HCT116 (cell line): ENCODE measurements at regions not wholly inside any gene's neighbourhood (a gene's known extent, or its start where the extent isn't known, plus 50 kb on each side); places are given as distances from the start of the nearest gene placed in this dataset.

Source experiments
- ATAC-seq: fragments of 200-7000 bp; cut with Tn5 transposase; 2 replicates; pipeline ENCODE4 v1.9.1; 2020; ENCODE audit warnings: mild to moderate bottlenecking, moderate library complexity
- BruUV-seq: library from RNA; stranded (reverse); fragments of 400-500 nt; replicated peaks from 2 replicates; lab custom pipeline; 2021; lab: Mats Ljungman, UMichigan
- CTCF ChIA-PET: fragments of 300-600 bp; sonication (Branson Sonifier 250); formaldehyde crosslinking; loops from one replicate; lab custom pipeline; 2021; ENCODE audit warnings: antibody characterized with exemption; lab: Charles Lee
- POLR2A ChIA-PET: fragments of 300-600, 350-600 bp; sonication (Branson Sonifier 250); formaldehyde crosslinking; loops from one replicate; lab custom pipeline; 2021; ENCODE audit warnings: antibody characterized with exemption; lab: Charles Lee
- RAD21 ChIA-PET, 2 experiments: fragments of 300-600 bp; sonication (Branson Sonifier 250); formaldehyde crosslinking; loops; one replicate each; lab custom pipeline; 2023; ENCODE audit warnings: low total read pairs in 2 of 2; ENCODE audit not compliant: uncharacterized antibody in 2 of 2, unreplicated experiment in 2 of 2, low non-redundant PET in 1 of 2; lab: Charles Lee
- DNase-seq: peaks from one replicate; pipeline ENCODE4 v3.0.0-alpha.2; 2010; ENCODE audit warnings: low read depth, low spot score
- H2AFZ ChIP-seq: fragments of 200-600 bp; shearing (Covaris generic), sonication (generic); 2 replicates; pipeline ENCODE4 v1.6.1; 2017; ENCODE audit warnings: low read depth, mixed run types, mixed read lengths, antibody characterized with exemption, low read length; ENCODE audit not compliant: poor library complexity, severe bottlenecking
- H3K27ac ChIP-seq: 2 replicates; pipeline ENCODE4 v1.5.1; 2012; ENCODE audit warnings: low read depth, low read length
- H3K27me3 ChIP-seq: fragments of 200-600 bp; sonication (generic); 2 replicates; pipeline ENCODE4 v1.6.1; 2016; ENCODE audit warnings: mixed run types, low read length, mixed read lengths; ENCODE audit not compliant: insufficient read depth
- H3K36me3 ChIP-seq, 2 experiments: fragments of 200-500 bp in 1 of 2; fragments of 200-600 bp in 1 of 2; sonication (Bioruptor generic) in 1 of 2; sonication (generic) in 1 of 2; 2 replicates each; pipeline versions ENCODE4 v1.5.1 to v1.6.1; 2014 to 2016; ENCODE audit warnings: low read length in 2 of 2, inconsistent platforms in 1 of 2, mixed read lengths in 1 of 2, mixed run types in 1 of 2; ENCODE audit not compliant: insufficient read depth in 2 of 2, control insufficient read depth in 1 of 2
- H3K4me1 ChIP-seq, 2 experiments: fragments of 200-600 bp in 1 of 2; sonication (generic) in 1 of 2; 2 replicates each; pipeline versions ENCODE4 v1.5.1 to v1.6.1; 2012 to 2017; ENCODE audit warnings: low read length in 2 of 2, inconsistent platforms in 1 of 2, mild to moderate bottlenecking in 1 of 2, mixed read lengths in 1 of 2, mixed run types in 1 of 2, moderate library complexity in 1 of 2; ENCODE audit not compliant: insufficient read depth in 2 of 2, control insufficient read depth in 1 of 2
- H3K4me2 ChIP-seq: fragments of 200-600 bp; sonication (generic); 2 replicates; pipeline ENCODE4 v1.6.1; 2017; ENCODE audit warnings: mixed run types, low read length, mixed read lengths
- H3K4me3 ChIP-seq, 2 experiments: fragments of 200-600 bp in 1 of 2; sonication (generic) in 1 of 2; replicated peaks in 1 of 2; 2 replicates each; pipeline ENCODE4 v1.5.1; 2011 to 2016; ENCODE audit warnings: low read length in 2 of 2, control low read depth in 1 of 2, low read depth in 1 of 2, mild to moderate bottlenecking in 1 of 2, mixed read lengths in 1 of 2, mixed run types in 1 of 2
- H3K79me2 ChIP-seq: fragments of 200-600 bp; sonication (generic); 2 replicates; pipeline ENCODE4 v1.6.1; 2017; ENCODE audit warnings: mild to moderate bottlenecking, mixed run types, low read length, moderate library complexity, mixed read lengths; ENCODE audit not compliant: insufficient read depth
- H3K9ac ChIP-seq: fragments of 200-600 bp; sonication (generic); 2 replicates; pipeline ENCODE4 v1.6.1; 2016; ENCODE audit warnings: low read length, mixed read lengths
- H3K9me2 ChIP-seq: fragments of 200-600 bp; sonication (generic), shearing (Covaris generic); 2 replicates; pipeline ENCODE4 v1.6.1; 2017; ENCODE audit warnings: mixed run types, mild to moderate bottlenecking, moderate library complexity; ENCODE audit not compliant: insufficient read depth
- H3K9me3 ChIP-seq, 2 experiments: fragments of 200-500 bp in 1 of 2; fragments of 200-600 bp in 1 of 2; sonication (Bioruptor generic) in 1 of 2; sonication (generic) in 1 of 2; 2 replicates each; pipeline ENCODE4 v1.6.1; 2014 to 2017; ENCODE audit warnings: low read length in 2 of 2, mixed read lengths in 2 of 2, inconsistent platforms in 1 of 2, low read depth in 1 of 2, mild to moderate bottlenecking in 1 of 2, mixed run types in 1 of 2, moderate library complexity in 1 of 2; ENCODE audit not compliant: control insufficient read depth in 1 of 2, insufficient read depth in 1 of 2
- H4K20me1 ChIP-seq: fragments of 200-600 bp; sonication (generic), shearing (Covaris generic); 2 replicates; pipeline ENCODE4 v1.6.1; 2017; ENCODE audit warnings: mixed run types, mild to moderate bottlenecking, moderate library complexity; ENCODE audit not compliant: insufficient read depth
- CEBPB ChIP-seq: IDR thresholded peaks from 2 replicates; pipeline ENCODE4 v1.6.1; 2012; ENCODE audit warnings: low read depth
- EGR1 ChIP-seq: IDR thresholded peaks from 2 replicates; pipeline ENCODE4 v1.6.1; 2012; ENCODE audit warnings: low read depth
- ELF1 ChIP-seq: IDR thresholded peaks from 2 replicates; pipeline ENCODE4 v1.6.1; 2012; ENCODE audit warnings: low read depth, borderline replicate concordance
- EZH2 ChIP-seq: fragments of 200-600 bp; sonication (generic); IDR thresholded peaks from 2 replicates; pipeline ENCODE4 v1.6.1; 2017; ENCODE audit warnings: antibody characterized with exemption, mixed run types
- SIN3A ChIP-seq: IDR thresholded peaks from 2 replicates; pipeline ENCODE4 v1.6.1; 2012; ENCODE audit warnings: low read depth
- SP1 ChIP-seq: IDR thresholded peaks from 2 replicates; pipeline ENCODE4 v1.6.1; 2012; ENCODE audit warnings: low read depth
- TCF7L2 ChIP-seq: IDR thresholded peaks from 2 replicates; pipeline ENCODE4 v1.7.0; 2011; ENCODE audit warnings: borderline replicate concordance, inconsistent platforms; ENCODE audit not compliant: insufficient read depth, insufficient read length; ENCODE audit errors: extremely low read depth
- YY1 ChIP-seq: IDR thresholded peaks from 2 replicates; pipeline ENCODE4 v1.6.1; 2011; ENCODE audit warnings: low read length, low read depth, moderate library complexity, mild to moderate bottlenecking; ENCODE audit not compliant: insufficient replicate concordance; ENCODE audit errors: extremely low read depth
- ZFX ChIP-seq: fragments of 450-650 bp; IDR thresholded peaks from 2 replicates; pipeline ENCODE4 v1.6.1; 2017
- intact Hi-C: fragments of 100-400 bp; cut with micrococcal nuclease; formaldehyde crosslinking; loops from 2 replicates; pipeline ENCODE4 v1.10.0; 2022
- TF ChIP-seq, protein P1 (sequence below): IDR thresholded peaks from 2 replicates; pipeline ENCODE4 v1.6.1; 2012
- TF ChIP-seq, protein P2 (sequence below), 3 experiments: fragments of 200-600 bp in 1 of 3; sonication (generic) in 1 of 3; IDR thresholded peaks in 2 of 3; conservative IDR thresholded peaks in 1 of 3; 2 replicates each; pipeline ENCODE4 v1.5.1; 2012 to 2017; ENCODE audit warnings: low read depth in 2 of 3, low read length in 2 of 3, antibody characterized with exemption in 1 of 3, borderline replicate concordance in 1 of 3, control low read depth in 1 of 3, mild to moderate bottlenecking in 1 of 3, mixed read lengths in 1 of 3, mixed run types in 1 of 3, moderate library complexity in 1 of 3; ENCODE audit not compliant: insufficient read depth in 1 of 3

DNA sequence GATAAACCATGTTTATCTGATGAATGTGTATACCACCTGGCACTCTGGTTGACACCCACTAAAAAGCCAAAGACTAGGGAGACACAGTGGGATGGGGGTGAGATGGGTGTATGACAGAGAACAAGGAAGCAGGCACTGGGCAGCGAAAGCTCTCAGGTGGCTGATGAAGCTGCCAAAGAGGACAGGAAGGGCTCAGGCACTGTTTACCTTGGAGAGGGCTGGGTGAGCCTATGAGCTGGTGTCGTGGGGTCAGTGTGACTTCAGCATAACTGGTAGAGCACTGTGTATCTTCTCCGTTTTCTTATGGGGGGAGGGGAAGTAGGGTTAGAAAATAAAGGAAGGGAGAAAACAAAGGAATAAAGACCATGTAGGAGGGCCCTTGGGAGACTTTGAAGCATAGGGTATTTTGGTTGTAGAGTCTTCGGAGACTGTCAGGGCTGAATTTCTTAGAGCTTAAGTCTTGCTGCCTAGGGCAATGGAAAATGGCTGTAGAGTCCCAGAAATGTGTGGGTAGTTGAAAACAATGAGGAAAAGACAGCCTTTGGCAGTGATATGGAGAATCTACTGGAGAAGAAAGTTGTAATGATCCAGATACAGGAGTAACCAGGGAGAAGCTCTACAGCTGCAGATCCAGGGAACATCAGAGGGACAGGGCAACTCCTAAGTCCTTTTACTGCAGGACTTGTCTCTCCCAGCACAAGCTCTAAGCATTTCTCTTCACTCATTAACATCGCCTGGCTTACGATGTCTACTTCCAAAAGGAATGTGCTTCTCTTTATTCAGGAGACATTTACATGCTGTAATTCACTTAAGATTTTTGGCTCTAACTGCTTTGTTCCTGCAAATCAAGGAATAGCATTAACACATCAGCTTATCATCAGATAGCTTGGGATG, 120.0 kb downstream of the AQP4 start:
- Histone ChIP-seq H3K9me2 (no peaks in the 10 kb centered on the region), H3K27me3 (peaks cover 11% of the 10 kb centered on the region; the same call in 1 of the 2 replicates), H3K4me3 (no peak overlapping the region), H3K9ac (no peak overlapping the region), H3K27ac (no peak overlapping the region), H3K9me3 (no peaks in the 10 kb centered on the region), H3K4me2 (no peak overlapping the region), H3K79me2 (no peaks in the 10 kb centered on the region), H2AFZ (no peak overlapping the region), H3K36me3 (no peaks in the 10 kb centered on the region), H4K20me1 (no peaks in the 10 kb centered on the region), H3K4me1 (no peaks in the 10 kb centered on the region)
- DNase-seq (no peak), ATAC-seq (no peak)
- TF ChIP-seq ZFX: no peak
- no peak for TF ChIP-seq SP1
- TF ChIP-seq, protein P1, sequence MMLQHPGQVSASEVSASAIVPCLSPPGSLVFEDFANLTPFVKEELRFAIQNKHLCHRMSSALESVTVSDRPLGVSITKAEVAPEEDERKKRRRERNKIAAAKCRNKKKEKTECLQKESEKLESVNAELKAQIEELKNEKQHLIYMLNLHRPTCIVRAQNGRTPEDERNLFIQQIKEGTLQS: no peak
- no peak for TF ChIP-seq EGR1
- no peak for TF ChIP-seq ELF1
- no peak for TF ChIP-seq CEBPB
- TF ChIP-seq TCF7L2: no peak
- no peak for TF ChIP-seq SIN3A
- TF ChIP-seq, protein P2, sequence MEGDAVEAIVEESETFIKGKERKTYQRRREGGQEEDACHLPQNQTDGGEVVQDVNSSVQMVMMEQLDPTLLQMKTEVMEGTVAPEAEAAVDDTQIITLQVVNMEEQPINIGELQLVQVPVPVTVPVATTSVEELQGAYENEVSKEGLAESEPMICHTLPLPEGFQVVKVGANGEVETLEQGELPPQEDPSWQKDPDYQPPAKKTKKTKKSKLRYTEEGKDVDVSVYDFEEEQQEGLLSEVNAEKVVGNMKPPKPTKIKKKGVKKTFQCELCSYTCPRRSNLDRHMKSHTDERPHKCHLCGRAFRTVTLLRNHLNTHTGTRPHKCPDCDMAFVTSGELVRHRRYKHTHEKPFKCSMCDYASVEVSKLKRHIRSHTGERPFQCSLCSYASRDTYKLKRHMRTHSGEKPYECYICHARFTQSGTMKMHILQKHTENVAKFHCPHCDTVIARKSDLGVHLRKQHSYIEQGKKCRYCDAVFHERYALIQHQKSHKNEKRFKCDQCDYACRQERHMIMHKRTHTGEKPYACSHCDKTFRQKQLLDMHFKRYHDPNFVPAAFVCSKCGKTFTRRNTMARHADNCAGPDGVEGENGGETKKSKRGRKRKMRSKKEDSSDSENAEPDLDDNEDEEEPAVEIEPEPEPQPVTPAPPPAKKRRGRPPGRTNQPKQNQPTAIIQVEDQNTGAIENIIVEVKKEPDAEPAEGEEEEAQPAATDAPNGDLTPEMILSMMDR (IDR thresholded peaks at IDR 0.05 in 2 of 3, conservative IDR thresholded peaks at IDR 0.05 in 1 of 3; ENCODE audit: borderline replicate concordance in 1 of 3, insufficient read depth in 1 of 3, low read depth in 2 of 3, low read length in 2 of 3): no peak
- TF ChIP-seq EZH2: no peak
- no peak for TF ChIP-seq YY1
- ChIA-PET RAD21 (no interaction called here), CTCF (no interaction called here), POLR2A (no interaction called here)
- no TSS peak for BruUV-seq
- intact Hi-C loops: no loop called here
